Activated CD8-positive, alpha-beta T cell treated with anti-CD3 and anti-CD28 coated beads for 36 hours (primary cell): ENCODE measurements at regions not wholly inside any gene's neighbourhood (a gene's known extent, or its start where the extent isn't known, plus 50 kb on each side); places are given as distances from the start of the nearest gene placed in this dataset.

Experiments used
- ATAC-seq: fragments of 200-7000 bp; cut with Tn5 transposase; one replicate; pipeline ENCODE4 v1.10.0; 2021; ENCODE audit warnings: mild to moderate bottlenecking, moderate library complexity
- CTCF ChIA-PET: fragments of 350-600 bp; sonication (Branson Sonifier 250); formaldehyde crosslinking; loops from one replicate; lab custom pipeline; 2021; ENCODE audit warnings: antibody characterized with exemption; lab: Charles Lee
- POLR2A ChIA-PET: fragments of 350-600 bp; sonication (Branson Sonifier 250); formaldehyde crosslinking; loops from one replicate; lab custom pipeline; 2021; ENCODE audit warnings: antibody characterized with exemption; lab: Charles Lee
- DNase-seq: peaks from one replicate; pipeline ENCODE4 v3.0.0-alpha.2; 2020
- H3K27ac Mint-ChIP-seq: one replicate; pipeline ENCODE4 v1.8.0; 2021; ENCODE audit warnings: mild to moderate bottlenecking, mixed read lengths
- H3K27me3 Mint-ChIP-seq: one replicate; pipeline ENCODE4 v1.8.0; 2021; ENCODE audit warnings: mixed read lengths
- H3K36me3 Mint-ChIP-seq: one replicate; pipeline ENCODE4 v1.8.0; 2021; ENCODE audit warnings: low read depth, mixed read lengths
- H3K4me1 Mint-ChIP-seq: one replicate; pipeline ENCODE4 v1.8.0; 2021; ENCODE audit warnings: low read depth, mixed read lengths
- H3K4me3 Mint-ChIP-seq: one replicate; pipeline ENCODE4 v1.8.0; 2021; ENCODE audit warnings: mild to moderate bottlenecking, moderate library complexity, mixed read lengths
- H3K9me3 Mint-ChIP-seq: one replicate; pipeline ENCODE4 v1.8.0; 2021; ENCODE audit warnings: mixed read lengths
- CTCF ChIP-seq: fragments of 200-600 bp; IDR thresholded peaks from one replicate; pipeline ENCODE4 v1.8.0; 2022; ENCODE audit warnings: antibody characterized with exemption, mild to moderate bottlenecking
- intact Hi-C: fragments of 100-400 bp; cut with micrococcal nuclease; formaldehyde crosslinking; loops from one replicate; pipeline ENCODE4 v1.10.0; 2022

DNA sequence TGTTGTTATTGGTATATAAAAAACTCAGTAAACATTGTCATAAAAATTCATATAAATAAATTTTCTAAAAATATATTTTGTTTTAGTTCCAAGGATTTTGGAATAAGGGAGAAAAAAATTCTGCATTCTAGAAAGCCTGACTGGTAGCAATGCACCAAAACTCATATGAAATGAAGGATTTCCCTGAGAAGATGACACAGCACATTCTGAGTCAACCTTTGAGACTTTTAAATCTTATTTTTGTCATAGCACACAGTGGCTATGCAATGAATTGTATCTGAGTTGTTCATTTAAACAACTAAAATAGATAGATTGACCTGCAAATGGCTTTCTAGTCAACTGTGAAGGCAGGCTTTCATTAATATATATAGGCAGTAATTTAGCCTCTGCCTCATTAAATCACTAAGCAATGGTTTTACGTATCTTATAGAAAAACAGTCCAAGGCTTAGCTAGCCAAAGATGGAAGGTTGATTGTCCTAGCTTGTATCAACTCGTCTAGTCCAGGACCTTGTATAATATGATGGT lies 239.1 kb upstream of the NEIL3 start:
- no peak for TF ChIP-seq CTCF
- no peaks in the 10 kb centered on the region for H3K36me3 Mint-ChIP-seq
- H3K27me3 Mint-ChIP-seq = no peaks in the 10 kb centered on the region
- no peak overlapping the region for H3K27ac Mint-ChIP-seq
- ATAC-seq (no peak), DNase-seq (no peak)
- intact Hi-C loops = no loop called here
- no peaks in the 10 kb centered on the region for H3K4me1 Mint-ChIP-seq
- CTCF ChIA-PET = no interaction called here
- no peaks in the 10 kb centered on the region for H3K9me3 Mint-ChIP-seq
- no peak overlapping the region for H3K4me3 Mint-ChIP-seq
- POLR2A ChIA-PET = no interaction called here

- Mint-ChIP-seq H3K4me3 (no peak overlapping the region), H3K27me3 (peaks cover 2% of the 10 kb centered on the region), H3K4me1 (no peaks in the 10 kb centered on the region), H3K9me3 (no peaks in the 10 kb centered on the region), H3K36me3 (no peaks in the 10 kb centered on the region), H3K27ac (no peak overlapping the region)
- TF ChIP-seq CTCF = no peak
- ChIA-PET POLR2A (no interaction called here), CTCF (no interaction called here)
- intact Hi-C loops = no loop called here
- DNase-seq (no peak), ATAC-seq (no peak)
Measured at GRCh38 chr4:177077095-177077971, 232.3 kb upstream of the NEIL3 start.

GRCh38 chr4:177079327-177079726 lies 230.3 kb upstream of the NEIL3 start:
- no peak for TF ChIP-seq CTCF
- ChIA-PET CTCF (no interaction called here), POLR2A (no interaction called here)
- no peaks in the 10 kb centered on the region for H3K36me3 Mint-ChIP-seq
- no peak for DNase-seq
- no peak overlapping the region for H3K4me3 Mint-ChIP-seq
- H3K4me1 Mint-ChIP-seq = no peaks in the 10 kb centered on the region
- ATAC-seq = no peak
- H3K27ac Mint-ChIP-seq = no peak overlapping the region
- peaks cover 2% of the 10 kb centered on the region for H3K27me3 Mint-ChIP-seq
- intact Hi-C loops = no loop called here
- no peaks in the 10 kb centered on the region for H3K9me3 Mint-ChIP-seq

- DNase-seq (no peak), ATAC-seq (no peak)
- H3K4me1 Mint-ChIP-seq = no peaks in the 10 kb centered on the region
- no peak overlapping the region for H3K4me3 Mint-ChIP-seq
- no peak for TF ChIP-seq CTCF
- H3K9me3 Mint-ChIP-seq = no peaks in the 10 kb centered on the region
- CTCF ChIA-PET = interaction anchor here (1.0 kb wide), 1 partner anchor 12 kb away, joined by 3 read pairs; no protein-coding TSS in a partner anchor
- no peak overlapping the region for H3K27ac Mint-ChIP-seq
- intact Hi-C loops = no loop called here
- POLR2A ChIA-PET = no interaction called here
- H3K36me3 Mint-ChIP-seq = no peaks in the 10 kb centered on the region
- H3K27me3 Mint-ChIP-seq = peaks cover 2% of the 10 kb centered on the region
Measured at GRCh38 chr4:177080388-177080787, 229.3 kb upstream of the NEIL3 start.

DNA sequence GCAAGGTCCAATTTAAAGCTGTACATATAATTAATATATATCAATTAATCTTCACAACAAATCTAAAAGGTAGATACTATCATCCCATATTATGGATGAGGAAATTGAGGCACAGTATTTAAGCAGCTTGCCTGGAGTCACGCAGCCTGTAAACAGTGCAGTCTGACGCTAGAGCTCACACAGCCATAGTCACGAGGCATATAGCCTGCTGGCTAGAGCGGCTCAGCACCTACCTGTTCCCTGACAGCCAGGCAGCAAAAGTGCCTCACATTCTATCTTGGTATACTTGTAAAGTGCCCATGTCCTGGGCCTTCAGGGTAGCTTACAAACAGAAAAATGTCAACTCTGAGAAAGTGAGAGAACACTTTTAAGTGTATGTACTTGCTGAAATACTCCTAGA lies 222.6 kb upstream of the NEIL3 start:
- H3K36me3 Mint-ChIP-seq = no peaks in the 10 kb centered on the region
- POLR2A ChIA-PET = no interaction called here
- DNase-seq = no peak
- no peaks in the 10 kb centered on the region for H3K4me1 Mint-ChIP-seq
- no peak for ATAC-seq
- TF ChIP-seq CTCF = no peak
- H3K27ac Mint-ChIP-seq = no peak overlapping the region
- no peaks in the 10 kb centered on the region for H3K27me3 Mint-ChIP-seq
- intact Hi-C loops = no loop called here
- CTCF ChIA-PET = interaction anchor here (1.2 kb wide), 1 partner anchor 40 kb away, joined by 3 read pairs; no protein-coding TSS in a partner anchor
- H3K9me3 Mint-ChIP-seq = no peaks in the 10 kb centered on the region
- no peak overlapping the region for H3K4me3 Mint-ChIP-seq
